GM12865 (cell line): ENCODE measurements at regions not wholly inside any gene's neighbourhood (a gene's known extent, or its start where the extent isn't known, plus 50 kb on each side); places are given as distances from the start of the nearest gene placed in this dataset.
A peak's percentile ranks its signal among the peaks of the same experiment; 100 is the strongest.

Experiments
- DNase-seq: peaks from one replicate; pipeline ENCODE4 v3.0.0; 2010; ENCODE audit warnings: low read depth
- H3K4me3 ChIP-seq: 2 replicates; pipeline ENCODE4 v1.5.1; 2011; ENCODE audit warnings: mild to moderate bottlenecking, low read depth, low read length, control low read depth
- TF ChIP-seq, protein P1 (sequence below): IDR thresholded peaks from 2 replicates; pipeline ENCODE4 v1.5.1; 2011; ENCODE audit warnings: low read length, control low read depth, low read depth, inconsistent platforms; ENCODE audit not compliant: insufficient read depth; ENCODE audit errors: missing control alignments

- TF ChIP-seq, protein P1, sequence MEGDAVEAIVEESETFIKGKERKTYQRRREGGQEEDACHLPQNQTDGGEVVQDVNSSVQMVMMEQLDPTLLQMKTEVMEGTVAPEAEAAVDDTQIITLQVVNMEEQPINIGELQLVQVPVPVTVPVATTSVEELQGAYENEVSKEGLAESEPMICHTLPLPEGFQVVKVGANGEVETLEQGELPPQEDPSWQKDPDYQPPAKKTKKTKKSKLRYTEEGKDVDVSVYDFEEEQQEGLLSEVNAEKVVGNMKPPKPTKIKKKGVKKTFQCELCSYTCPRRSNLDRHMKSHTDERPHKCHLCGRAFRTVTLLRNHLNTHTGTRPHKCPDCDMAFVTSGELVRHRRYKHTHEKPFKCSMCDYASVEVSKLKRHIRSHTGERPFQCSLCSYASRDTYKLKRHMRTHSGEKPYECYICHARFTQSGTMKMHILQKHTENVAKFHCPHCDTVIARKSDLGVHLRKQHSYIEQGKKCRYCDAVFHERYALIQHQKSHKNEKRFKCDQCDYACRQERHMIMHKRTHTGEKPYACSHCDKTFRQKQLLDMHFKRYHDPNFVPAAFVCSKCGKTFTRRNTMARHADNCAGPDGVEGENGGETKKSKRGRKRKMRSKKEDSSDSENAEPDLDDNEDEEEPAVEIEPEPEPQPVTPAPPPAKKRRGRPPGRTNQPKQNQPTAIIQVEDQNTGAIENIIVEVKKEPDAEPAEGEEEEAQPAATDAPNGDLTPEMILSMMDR, result peak; percentile 31
- DNase-seq, result peak; percentile 67
- H3K4me3 ChIP-seq, result no peak overlapping the region
Measured at GRCh38 chr18:8982416-8983183, 119.9 kb upstream of the NDUFV2 start.

DNA sequence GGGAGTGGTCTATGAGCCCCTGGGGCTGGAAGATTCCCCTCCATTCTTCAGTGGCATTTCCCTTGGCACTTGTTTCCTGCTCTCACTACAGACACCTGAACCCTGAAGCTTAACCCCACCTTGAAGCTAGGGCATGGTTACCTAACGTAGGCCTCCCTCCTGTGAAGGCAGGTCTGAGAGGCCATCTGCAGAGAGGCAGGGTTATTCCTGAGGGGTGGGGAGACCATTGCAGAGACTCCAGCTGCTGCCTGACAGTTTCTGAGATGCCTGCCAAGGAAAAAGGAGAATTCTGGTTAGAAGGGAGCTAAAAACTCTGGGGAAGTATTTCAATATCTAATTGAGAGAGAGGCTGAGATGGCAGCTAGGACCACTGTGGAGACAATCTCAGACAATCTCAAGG, 119.3 kb upstream of the NDUFV2 start:
- TF ChIP-seq, protein P1, result no peak
- no peak overlapping the region for H3K4me3 ChIP-seq
- DNase-seq, result no peak

GRCh38 chr18:8984131-8984721, 118.3 kb upstream of the NDUFV2 start:
- no peak overlapping the region for H3K4me3 ChIP-seq
- DNase-seq, result no peak
- TF ChIP-seq, protein P1, result no peak

- peak; percentile 28 for DNase-seq
- TF ChIP-seq, protein P1, result no peak
- H3K4me3 ChIP-seq, result no peak overlapping the region
Measured at GRCh38 chr18:8987241-8987640, 115.3 kb upstream of the NDUFV2 start.

DNA sequence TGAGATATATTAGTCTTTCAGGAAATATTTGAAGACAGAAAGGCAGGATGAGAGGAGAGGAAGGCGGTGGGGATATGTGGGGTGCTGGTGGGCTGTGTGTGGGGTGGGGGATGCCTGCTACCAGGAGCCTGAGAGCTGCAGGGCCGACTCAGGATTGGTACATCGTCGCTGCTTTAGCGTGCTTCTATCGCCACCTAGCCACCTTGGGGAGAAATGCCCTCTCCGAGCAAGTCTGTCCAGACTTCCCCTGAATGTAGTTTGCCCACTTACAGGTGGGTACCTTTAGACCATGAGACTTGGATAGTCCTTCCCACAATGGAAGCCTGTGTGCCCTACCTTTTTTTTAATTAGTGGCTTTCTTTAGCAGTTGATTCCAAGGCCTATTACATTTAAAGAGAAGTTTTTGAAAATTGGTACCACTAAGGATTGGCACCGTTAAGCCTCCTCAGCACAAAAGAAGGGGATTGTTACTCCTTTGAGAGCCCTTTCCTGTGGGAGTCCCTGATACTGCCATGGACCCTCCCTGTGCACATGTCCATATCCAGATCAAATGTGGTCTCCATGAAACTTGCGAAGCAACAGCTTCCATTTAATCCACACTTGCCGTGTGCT, 114.1 kb upstream of the NDUFV2 start:
- no peak overlapping the region for H3K4me3 ChIP-seq
- peak; percentile 79 for DNase-seq
- TF ChIP-seq, protein P1, result peak; percentile 92

GRCh38 chr18:8989017-8989416, 113.5 kb upstream of the NDUFV2 start:
- H3K4me3 ChIP-seq, result no peak overlapping the region
- TF ChIP-seq, protein P1, result no peak
- peak; percentile 38 for DNase-seq

- TF ChIP-seq, protein P1, result no peak
- no peak for DNase-seq
- no peak overlapping the region for H3K4me3 ChIP-seq
Measured at GRCh38 chr18:8989855-8990254, 112.6 kb upstream of the NDUFV2 start.
